ENCODE measurements at regions not wholly inside any gene's neighbourhood (a gene's known extent, or its start where the extent isn't known, plus 50 kb on each side); places are given as distances from the start of the nearest gene placed in this dataset.
"Not testable (repeated sequence)": the region's sequence is repeated elsewhere in the genome, so short reads cannot be mapped to it uniquely, and the experiment has no call there.

DNA sequence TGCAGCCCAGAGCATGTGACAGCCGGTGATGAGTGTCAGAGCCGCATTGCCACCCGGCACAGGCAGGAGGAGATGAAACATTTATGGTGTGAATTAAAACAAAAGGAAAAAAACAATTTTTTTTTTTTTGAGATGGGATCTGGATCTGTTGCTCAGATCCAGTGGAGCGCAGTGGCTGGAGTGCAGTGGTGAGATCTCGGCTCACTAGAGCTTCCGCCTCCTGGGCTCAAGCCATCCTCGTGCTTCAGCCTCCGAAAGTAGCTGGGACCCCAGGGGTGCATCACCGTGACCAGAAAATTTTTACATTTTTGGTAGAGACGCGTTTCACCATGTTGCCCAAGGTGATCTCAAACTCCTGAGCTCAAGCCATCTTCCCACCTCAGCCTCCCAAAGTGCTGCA, 182.1 kb upstream of the SALL3 start:
- no peak for ATAC-seq
- Mint-ChIP-seq H3K9me3 (no peaks in the 10 kb centered on the region), H3K27ac (no peak overlapping the region), H3K36me3 (no peaks in the 10 kb centered on the region)
- DNase-seq (ENCODE audit: low spot score in 2 of 2) = peak in 1 of 2 donors; percentile 30

DNA sequence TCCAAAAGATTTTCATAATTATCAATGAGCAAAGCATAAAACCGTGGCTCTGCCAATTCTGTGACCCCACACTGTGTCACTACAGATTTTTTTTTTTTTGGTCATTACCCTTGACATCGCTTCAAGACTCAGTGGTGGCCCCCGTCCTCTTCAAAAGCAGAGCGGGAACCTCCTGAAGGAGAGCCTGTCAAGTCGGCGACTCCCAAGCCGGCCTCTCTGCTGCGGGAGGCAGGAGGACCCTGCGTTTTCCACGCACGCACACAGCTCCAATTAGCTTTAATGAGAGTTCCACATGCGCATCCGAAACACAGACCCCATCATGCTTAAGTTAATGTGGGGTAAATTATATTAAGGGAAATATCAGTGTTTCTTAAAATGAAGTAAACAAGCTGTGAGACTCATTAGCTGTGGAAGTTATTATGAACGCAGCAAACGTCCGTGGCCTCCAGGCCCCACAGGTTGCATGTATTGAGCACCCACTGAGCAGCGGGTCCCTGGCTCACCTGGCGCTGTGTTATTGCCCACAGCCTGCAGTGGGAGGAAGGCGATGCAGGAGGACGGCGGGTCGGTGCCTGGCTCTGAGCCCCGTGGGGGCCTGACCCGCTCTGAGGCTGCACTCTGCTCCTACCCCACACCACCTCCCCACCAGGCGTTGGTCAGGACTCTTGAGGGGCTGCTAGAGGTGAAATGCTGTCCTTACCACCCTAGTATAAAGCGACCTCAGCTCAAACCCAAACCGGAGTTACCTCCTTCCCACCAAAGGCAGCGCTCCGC, 181.0 kb upstream of the SALL3 start:
- peak in 1 of 2 donors; percentile 35 for DNase-seq (ENCODE audit: low spot score in 2 of 2)
- Mint-ChIP-seq H3K9me3 (no peaks in the 10 kb centered on the region), H3K36me3 (no peaks in the 10 kb centered on the region), H3K27ac (no peak overlapping the region)
- no peak for ATAC-seq

DNA sequence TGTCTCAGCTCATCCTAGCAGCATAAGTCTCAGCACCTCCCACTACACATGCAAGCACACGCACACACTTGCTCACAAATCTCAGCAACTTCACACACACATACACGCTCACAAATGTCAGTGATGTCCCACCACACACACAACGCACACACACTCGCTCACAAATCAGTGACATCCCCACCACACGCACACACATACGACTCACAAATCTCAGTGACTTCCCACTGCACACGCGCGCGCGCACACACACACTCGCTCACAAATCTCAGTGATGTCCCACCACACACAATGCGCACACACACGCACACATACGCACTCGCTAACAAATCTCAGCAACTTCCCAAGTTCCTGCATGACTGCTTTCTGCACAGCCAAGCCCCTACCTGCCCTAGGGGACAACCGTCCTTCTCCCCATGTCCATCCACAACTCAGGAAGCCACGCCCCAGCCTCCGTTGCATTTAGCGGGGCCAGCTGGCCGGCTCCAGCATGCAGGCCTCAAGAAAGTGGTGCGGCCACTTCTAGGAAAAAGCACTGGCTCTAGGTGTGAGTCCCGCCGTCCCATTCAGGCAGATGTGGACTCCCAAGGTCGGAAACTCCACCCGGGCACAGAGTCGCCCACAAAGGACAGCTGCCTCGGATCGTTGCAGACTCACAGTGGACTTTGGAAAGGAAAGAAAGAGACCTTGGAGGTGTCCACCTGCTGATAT, 180.1 kb upstream of the SALL3 start:
- Mint-ChIP-seq H3K27ac (no peak overlapping the region), H3K36me3 (no peaks in the 10 kb centered on the region), H3K9me3 (no peaks in the 10 kb centered on the region)
- no peak for ATAC-seq
- DNase-seq (ENCODE audit: low spot score in 2 of 2) = peak in 1 of 2 donors; percentile 25

DNA sequence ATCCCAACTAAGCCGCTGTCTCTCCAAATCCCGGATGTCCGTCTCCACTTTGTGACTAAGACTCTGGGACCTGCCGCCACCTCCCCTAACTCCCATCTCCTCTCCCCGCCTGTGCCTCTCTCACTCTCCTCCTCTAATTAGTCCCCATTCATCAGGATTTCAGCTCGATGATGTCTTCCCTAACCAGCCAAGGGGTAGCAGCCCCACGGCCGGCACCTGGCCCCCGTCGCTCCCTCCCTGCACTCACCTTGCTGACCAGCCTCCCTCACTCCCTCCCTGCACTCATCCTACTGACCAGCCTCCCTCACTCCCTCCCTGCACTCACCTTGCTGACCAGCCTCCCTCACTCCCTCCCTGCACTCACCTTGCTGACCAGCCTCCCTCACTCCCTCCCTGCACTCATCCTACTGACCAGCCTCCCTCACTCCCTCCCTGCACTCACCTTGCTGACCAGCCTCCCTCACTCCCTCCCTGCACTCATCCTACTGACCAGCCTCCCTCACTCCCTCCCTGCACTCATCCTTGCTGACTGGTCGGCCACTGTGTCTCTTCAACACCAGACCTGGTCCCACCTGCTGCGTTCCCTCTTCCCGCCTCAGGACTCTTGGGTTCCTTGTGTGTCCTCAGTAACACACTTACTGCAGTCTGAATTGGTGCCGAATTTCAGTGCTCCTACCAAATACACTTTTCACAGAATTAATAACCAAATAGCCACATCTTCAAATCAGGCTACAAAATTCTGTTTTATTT, 179.3 kb upstream of the SALL3 start:
- H3K9me3 Mint-ChIP-seq; DNase-seq (ENCODE audit: low spot score in 2 of 2); H3K36me3 Mint-ChIP-seq; ATAC-seq; H3K27ac Mint-ChIP-seq: not testable (repeated sequence)

DNA sequence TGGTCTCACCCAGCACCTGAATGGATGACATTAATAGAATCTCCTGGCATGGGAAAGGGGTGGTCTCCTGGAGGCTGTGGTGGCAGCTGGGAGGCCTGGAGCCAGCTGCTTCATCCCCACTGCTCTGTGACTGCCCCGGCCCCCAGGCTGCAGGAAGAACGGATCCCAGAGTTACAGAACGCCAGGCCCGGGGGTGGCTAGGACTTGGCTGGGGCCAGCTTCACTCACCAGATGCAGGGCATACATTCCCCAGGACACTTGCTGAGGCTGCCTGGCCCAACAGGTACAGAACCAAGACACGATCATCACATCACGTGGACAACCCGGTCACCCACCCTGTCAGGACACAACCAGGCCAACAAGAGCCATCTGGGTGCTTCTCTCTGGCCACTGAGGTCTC, 178.6 kb upstream of the SALL3 start:
- H3K27ac Mint-ChIP-seq = no peak overlapping the region
- no peak for ATAC-seq
- H3K36me3 Mint-ChIP-seq = no peaks in the 10 kb centered on the region
- DNase-seq (ENCODE audit: low spot score in 2 of 2) = no peak
- no peaks in the 10 kb centered on the region for H3K9me3 Mint-ChIP-seq

DNA sequence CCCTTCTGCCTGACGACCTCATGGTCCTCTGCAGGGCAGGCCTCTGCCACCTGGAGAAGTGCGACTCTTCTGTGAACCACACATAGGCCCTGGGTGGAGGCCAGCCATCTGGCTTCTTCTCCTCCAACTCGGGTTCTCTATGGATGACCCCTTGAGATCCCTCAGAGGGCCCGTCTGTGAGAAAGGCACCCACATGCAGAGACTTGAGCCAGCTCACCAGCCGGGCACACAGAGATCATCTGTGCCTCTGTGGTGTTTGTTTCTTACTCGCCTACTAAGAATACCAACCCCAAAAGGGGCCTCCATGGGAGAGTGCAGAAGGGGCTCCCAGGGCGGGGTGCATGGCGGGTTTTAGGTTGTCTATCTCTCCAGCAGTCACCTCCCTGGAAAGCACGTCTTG, 176.5 kb upstream of the SALL3 start:
- DNase-seq (ENCODE audit: low spot score in 2 of 2) = no peak
- no peak overlapping the region for H3K27ac Mint-ChIP-seq
- ATAC-seq = no peak
- no peaks in the 10 kb centered on the region for H3K36me3 Mint-ChIP-seq
- no peaks in the 10 kb centered on the region for H3K9me3 Mint-ChIP-seq

DNA sequence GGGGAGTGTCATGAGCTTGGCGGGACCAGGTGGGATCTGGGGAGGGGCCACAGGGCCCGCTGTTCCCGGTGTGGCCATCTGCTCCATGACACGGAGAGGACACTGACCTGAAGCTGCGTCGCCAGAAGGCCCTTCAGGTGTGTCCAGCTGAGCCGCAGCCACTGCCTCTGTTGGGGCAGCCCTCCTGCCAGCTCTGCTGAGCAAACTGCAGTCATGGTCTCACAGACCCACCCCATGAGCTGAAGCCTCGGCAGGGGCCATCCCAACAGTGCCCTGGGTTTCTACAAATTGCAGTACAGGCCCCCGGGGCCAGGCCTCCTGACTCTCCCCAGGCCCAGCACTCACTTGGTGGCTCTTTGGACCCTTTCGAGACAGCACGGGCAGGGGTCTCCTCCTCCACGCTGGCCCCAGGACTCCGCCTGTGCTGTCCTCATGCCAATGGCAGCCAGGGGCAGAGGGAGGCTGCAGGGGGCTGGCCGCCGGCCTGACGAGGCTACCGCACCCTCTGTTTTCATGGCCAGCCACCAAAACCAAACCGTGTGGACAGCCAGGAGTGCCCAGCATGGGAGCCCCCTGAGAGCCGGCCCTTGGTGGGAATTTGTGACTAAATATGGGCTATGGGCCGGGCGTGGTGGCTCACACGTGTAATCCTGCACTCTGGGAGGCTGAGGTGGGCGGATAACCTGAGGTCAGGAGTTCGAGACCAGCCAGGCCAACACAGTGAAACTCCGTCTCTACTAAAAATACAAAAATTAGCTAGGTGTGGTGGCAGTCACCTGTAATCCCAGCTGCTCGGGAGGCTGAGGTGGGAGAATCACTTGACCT, 175.2 kb upstream of the SALL3 start:
- DNase-seq (ENCODE audit: low spot score in 2 of 2) (no peak), ATAC-seq (no peak)
- no peak overlapping the region for H3K27ac Mint-ChIP-seq
- peaks cover 2 to 3% of the 10 kb centered on the region in 2 donors for H3K9me3 Mint-ChIP-seq
- H3K36me3 Mint-ChIP-seq = peaks cover 0 to under 1% of the 10 kb centered on the region in 2 donors

DNA sequence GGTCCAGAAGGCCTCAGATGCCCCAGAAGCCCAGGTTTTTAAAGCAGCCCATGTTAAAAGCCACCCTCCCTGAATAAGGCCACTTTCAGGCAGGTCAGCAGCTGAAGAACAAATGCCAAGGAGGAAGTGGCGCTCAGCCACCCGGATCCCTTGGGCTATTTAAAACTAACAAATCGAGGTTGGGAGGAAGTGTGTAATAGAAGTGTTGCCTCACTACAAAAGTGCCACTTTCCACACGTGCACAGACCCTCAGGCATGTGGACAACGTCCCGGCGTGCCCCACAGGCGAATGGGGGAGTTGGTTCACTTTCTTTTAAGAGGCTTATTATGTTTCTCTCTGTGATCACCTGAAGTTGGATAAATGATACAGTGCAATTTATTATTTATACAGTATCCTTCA, 173.8 kb upstream of the SALL3 start:
- no peak for DNase-seq (ENCODE audit: low spot score in 2 of 2)
- ATAC-seq = no peak

DNA sequence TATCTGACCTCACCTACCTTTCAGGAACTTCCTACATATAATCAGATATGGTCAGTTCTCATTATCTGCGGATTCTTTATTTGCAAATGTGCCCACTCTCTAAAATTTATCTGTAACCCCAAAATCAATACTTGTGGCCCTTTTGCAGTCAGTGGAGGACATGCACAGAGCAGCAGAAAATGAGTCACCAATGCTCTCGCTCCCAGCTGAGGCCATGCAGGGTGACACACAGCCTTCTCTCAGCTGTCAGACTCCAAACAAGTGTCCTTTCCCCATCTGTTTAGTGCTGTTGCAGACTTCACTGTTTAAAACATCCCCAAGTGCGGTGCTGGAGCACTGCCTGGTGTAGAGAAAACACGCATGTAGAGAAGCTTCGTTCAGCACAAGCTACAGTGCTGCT, 171.9 kb upstream of the SALL3 start:
- Mint-ChIP-seq H3K27ac (no peak overlapping the region), H3K9me3 (peaks cover 9 to 10% of the 10 kb centered on the region in 2 donors), H3K36me3 (peaks cover 0 to 8% of the 10 kb centered on the region in 2 donors)
- ATAC-seq (no peak), DNase-seq (ENCODE audit: low spot score in 2 of 2) (no peak)

More for the DNA sequence above, 173.8 kb upstream of the SALL3 start:
- peaks cover 0 to 8% of the 10 kb centered on the region in 2 donors for H3K36me3 Mint-ChIP-seq
- peaks cover 9 to 10% of the 10 kb centered on the region in 2 donors for H3K9me3 Mint-ChIP-seq
- peak overlapping the region in 1 of 2 donors; percentile 72 for H3K27ac Mint-ChIP-seq

DNA sequence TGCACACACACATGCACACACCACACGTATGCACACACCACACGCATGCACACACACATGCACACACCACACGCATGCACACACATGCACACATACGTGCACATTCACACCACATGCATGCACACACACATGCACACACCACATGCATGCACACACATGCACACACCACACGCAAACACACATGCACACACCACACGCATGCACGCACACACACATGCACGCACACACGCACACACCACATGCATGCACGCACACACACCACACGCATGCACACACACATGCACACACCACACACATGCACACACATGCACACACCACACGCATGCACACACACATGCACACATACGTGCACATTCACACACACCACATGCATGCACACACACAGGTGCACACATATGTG, 169.8 kb upstream of the SALL3 start:
- Mint-ChIP-seq H3K9me3 (peaks cover 9 to 10% of the 10 kb centered on the region in 2 donors), H3K27ac (no peak overlapping the region), H3K36me3 (peaks cover 0 to 8% of the 10 kb centered on the region in 2 donors)
- DNase-seq (ENCODE audit: low spot score in 2 of 2) (no peak), ATAC-seq (no peak)

DNA sequence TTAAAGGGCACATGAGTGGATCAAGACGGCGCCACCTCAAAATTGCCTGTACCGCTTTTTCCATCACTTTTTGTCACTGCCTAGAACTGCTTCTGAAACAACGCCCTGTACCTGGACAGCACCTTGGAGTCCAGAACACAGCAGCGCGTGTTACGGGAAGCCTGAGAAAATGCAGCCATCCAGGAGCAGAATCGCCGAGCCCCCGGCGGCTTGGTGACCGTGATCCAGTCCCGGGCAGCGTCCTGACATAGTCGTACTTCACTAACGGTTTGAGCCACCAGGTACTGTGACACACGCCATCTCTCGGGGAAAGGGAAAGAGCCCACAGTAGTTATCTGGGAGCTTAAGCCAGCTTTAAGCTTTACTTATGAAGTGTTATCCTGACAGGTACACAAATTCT, 168.9 kb upstream of the SALL3 start:
- ATAC-seq = no peak
- no peak overlapping the region for H3K27ac Mint-ChIP-seq
- DNase-seq (ENCODE audit: low spot score in 2 of 2) = no peak

DNA sequence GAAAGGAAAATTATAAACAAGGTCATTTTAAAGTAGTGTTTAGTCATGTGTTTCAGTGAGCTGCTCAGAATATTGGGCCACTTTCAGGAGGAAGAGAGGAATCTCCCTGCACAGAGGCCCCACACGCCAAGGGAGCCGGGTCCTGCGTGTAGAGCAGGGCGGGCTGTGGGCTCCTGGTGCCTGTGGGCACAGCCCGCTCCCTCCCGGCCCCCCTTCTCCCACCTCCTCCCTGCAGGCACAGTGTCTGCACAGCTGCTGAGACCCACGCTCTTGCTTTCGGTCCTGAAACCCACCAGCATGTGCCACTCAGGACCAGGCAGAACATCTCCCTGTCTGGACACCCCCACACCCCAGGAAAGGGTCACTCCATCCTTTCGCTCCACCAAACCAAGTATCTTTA, 167.6 kb upstream of the SALL3 start:
- peaks cover 0 to 8% of the 10 kb centered on the region in 2 donors for H3K36me3 Mint-ChIP-seq
- ATAC-seq = no peak
- no peak for DNase-seq (ENCODE audit: low spot score in 2 of 2)
- H3K27ac Mint-ChIP-seq = no peak overlapping the region
- peaks cover 9 to 10% of the 10 kb centered on the region in 2 donors for H3K9me3 Mint-ChIP-seq

More for the DNA sequence above, 168.9 kb upstream of the SALL3 start:
- peaks cover 9 to 10% of the 10 kb centered on the region in 2 donors for H3K9me3 Mint-ChIP-seq
- peaks cover 0 to 8% of the 10 kb centered on the region in 2 donors for H3K36me3 Mint-ChIP-seq

DNA sequence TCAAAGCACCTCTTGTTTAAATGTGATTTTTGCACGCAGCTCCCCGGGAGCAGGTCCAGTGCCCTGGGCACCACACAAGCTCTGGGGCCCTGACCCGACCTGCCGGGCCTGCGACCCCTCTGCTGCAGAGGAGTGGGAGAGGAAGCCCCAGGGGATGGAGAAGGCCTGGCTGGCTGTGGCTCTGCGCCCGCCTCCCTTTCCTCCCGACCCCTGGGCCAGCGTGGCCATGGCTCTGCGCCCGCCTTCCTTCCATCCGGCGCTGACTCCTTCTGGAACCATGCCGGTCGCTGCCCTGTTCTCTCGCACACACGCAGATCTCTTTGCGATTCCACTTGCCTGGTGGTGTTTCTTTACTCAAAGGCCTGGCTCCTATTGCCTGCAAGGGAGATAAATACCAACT, 166.5 kb upstream of the SALL3 start:
- Mint-ChIP-seq H3K27ac (no peak overlapping the region), H3K36me3 (peaks cover 0 to 8% of the 10 kb centered on the region in 2 donors), H3K9me3 (peaks cover 9 to 10% of the 10 kb centered on the region in 2 donors)
- no peak for ATAC-seq
- DNase-seq (ENCODE audit: low spot score in 2 of 2) = no peak

DNA sequence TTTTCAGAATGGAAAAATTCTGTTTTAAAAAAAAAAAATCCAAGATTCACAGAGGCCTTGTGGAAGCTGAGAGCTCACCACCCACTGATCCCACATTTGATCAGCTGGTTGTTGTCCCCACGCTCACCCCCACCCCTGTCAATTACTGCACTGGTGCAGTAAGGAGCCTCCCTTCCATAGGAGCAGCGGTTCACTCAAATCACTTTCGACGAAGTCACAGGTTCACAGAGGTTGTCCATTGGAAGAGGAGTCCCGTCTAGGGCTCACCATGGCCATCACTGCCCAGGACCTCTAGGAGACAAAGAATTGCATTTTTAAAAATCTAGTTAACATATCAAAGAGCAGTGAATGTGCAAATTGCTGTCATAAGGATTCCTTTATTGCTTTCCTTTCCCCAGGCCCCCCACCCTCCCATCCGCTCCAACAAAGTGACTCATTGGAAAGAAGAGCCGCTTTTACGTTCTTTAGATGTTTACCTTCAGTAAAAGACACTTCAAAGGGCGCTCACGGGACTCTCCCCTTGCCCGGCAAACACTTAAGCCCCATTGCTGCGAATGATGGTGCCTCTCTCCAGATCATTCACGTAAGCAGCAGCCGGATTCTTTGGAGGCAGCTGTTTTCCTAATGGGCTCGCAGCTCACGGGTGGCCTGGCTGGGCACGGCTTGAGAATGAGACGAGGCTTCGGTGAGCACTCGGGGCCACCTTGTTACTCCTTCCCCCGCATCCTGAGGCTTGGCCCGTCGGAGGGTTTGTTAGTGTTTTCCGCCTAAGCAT, 165.5 kb upstream of the SALL3 start:
- H3K36me3 Mint-ChIP-seq = peaks cover 0 to 8% of the 10 kb centered on the region in 2 donors
- peaks cover 9 to 10% of the 10 kb centered on the region in 2 donors for H3K9me3 Mint-ChIP-seq
- ATAC-seq (no peak), DNase-seq (ENCODE audit: low spot score in 2 of 2) (no peak)
- H3K27ac Mint-ChIP-seq = no peak overlapping the region

DNA sequence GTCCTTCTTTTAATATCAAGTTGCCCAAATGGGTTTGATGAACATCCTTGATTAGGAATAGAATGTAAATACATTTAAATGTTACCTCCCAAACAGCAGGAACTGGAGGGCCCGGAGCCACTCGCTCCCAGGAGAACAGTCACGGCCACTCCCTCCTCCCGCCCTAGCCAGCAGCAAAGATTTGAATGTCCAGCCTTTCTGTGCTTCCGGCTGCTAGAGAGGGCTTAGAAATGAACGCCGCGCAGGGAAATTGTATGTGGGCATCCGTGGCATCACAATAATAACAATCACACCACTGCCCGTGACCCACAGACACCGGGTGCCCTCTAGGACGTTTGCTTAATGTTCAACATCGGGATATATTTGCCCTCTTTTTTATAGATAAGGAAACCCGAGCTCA, 164.9 kb upstream of the SALL3 start:
- H3K27ac Mint-ChIP-seq = no peak overlapping the region
- peaks cover 0 to 4% of the 10 kb centered on the region in 2 donors for H3K36me3 Mint-ChIP-seq
- peaks cover 4 to 5% of the 10 kb centered on the region in 2 donors for H3K9me3 Mint-ChIP-seq
- ATAC-seq = no peak
- no peak for DNase-seq (ENCODE audit: low spot score in 2 of 2)

DNA sequence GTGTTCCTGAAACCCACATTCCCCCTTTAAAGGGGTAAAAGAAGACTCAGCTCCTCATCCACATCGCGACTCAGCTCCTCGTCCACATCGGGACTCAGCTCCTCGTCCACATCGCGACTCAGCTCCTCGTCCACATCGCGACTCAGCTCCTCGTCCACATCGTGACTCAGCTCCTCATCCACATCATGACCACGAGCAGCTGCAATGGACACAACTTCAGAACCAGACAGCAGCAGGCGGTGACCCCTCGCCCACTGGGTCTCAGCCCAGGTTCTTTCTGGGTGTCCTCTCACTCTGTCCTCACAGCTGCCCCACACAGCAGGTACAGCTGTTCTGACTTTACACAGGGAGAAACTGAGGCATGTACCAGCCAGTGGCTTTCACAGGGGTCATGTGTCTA, 163.5 kb upstream of the SALL3 start:
- H3K36me3 Mint-ChIP-seq = no peaks in the 10 kb centered on the region
- DNase-seq (ENCODE audit: low spot score in 2 of 2) = no peak

More for the DNA sequence above, 163.5 kb upstream of the SALL3 start:
- Mint-ChIP-seq H3K27ac (no peak overlapping the region), H3K9me3 (no peaks in the 10 kb centered on the region)
- no peak for ATAC-seq
